ENCODE measurements at regions not wholly inside any gene's neighbourhood (a gene's known extent, or its start where the extent isn't known, plus 50 kb on each side); places are given as distances from the start of the nearest gene placed in this dataset.
"Not testable (repeated sequence)": the region's sequence is repeated elsewhere in the genome, so short reads cannot be mapped to it uniquely, and the experiment has no call there.

DNA sequence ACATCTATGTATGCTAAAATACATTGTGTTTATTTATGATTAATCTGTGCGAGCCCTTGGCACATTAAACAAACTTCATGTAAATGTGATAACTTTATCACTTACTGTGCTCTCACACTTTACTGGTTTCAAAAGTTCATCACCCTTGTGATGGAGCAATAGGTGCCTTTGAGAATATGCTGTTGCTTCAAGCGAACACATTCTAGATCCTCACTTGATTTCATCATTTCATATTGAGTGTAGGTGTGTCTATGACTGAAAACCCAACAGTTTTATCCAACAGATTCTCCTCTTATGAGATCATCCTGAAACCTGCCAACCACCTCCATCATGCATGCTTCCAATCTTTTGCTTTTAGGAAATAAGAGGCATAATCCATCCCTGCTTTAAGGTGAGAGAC lies 854.4 kb downstream of the TMEM121 start:
- Histone ChIP-seq H3K4me3 (no peak overlapping the region), H3K36me3 (no peaks in the 10 kb centered on the region), H3K27me3 (no peaks in the 10 kb centered on the region), H3K27ac (no peak overlapping the region), H3K9me3 (no peaks in the 10 kb centered on the region), H3K4me1 (no peaks in the 10 kb centered on the region)
- no peak for DNase-seq
- intact Hi-C loops (cut with DNase I; ENCODE audit: low total_unique reads), result no loop called here
- no peak for TF ChIP-seq POLR2A (IDR thresholded peaks at IDR 0.05)
- TF ChIP-seq, protein P1, sequence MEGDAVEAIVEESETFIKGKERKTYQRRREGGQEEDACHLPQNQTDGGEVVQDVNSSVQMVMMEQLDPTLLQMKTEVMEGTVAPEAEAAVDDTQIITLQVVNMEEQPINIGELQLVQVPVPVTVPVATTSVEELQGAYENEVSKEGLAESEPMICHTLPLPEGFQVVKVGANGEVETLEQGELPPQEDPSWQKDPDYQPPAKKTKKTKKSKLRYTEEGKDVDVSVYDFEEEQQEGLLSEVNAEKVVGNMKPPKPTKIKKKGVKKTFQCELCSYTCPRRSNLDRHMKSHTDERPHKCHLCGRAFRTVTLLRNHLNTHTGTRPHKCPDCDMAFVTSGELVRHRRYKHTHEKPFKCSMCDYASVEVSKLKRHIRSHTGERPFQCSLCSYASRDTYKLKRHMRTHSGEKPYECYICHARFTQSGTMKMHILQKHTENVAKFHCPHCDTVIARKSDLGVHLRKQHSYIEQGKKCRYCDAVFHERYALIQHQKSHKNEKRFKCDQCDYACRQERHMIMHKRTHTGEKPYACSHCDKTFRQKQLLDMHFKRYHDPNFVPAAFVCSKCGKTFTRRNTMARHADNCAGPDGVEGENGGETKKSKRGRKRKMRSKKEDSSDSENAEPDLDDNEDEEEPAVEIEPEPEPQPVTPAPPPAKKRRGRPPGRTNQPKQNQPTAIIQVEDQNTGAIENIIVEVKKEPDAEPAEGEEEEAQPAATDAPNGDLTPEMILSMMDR (IDR thresholded peaks at IDR 0.05), result no peak

DNA sequence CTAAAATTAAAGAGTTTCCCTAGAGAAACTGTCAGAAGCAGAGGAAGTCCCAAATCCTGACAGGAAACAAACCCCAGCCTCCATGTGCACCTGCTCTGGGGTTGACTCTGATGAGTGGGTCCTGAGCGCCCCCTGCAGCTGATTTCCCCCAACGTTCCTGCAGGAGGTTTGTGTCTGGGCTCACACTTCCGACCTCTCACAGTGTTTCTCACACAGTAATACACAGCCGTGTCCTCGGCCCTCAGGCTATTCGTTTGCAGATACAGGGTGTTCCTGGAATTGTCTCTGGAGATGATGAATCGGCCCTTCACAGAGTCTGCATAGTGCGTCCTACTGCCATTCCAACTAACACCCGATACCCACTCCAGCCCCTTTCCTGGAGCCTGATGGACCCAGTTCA lies 862.8 kb downstream of the TMEM121 start:
- H3K27me3 ChIP-seq; H3K4me3 ChIP-seq; DNase-seq; intact Hi-C loops (cut with DNase I; ENCODE audit: low total_unique reads); H3K36me3 ChIP-seq; H3K4me1 ChIP-seq; H3K9me3 ChIP-seq; H3K27ac ChIP-seq: not testable (repeated sequence)

DNA sequence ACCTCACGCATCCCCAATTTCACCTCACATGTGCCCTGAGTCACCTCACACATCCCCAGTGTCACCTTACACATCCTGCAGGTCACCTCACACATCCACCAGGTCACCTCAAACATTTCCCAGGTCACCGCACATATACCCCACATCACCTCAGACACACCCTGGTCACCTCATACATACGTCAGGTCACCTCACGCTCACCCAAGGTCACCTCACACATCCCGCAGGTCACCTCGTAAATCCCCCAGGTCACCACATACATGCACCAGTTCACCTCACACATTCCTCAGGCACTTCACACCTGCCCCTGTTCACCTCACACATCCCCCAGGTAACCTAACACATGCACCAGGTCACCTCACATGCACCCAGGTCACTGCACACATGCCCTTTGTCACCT lies 864.0 kb downstream of the TMEM121 start:
- DNase-seq, result no peak
- Histone ChIP-seq H3K9me3 (no peaks in the 10 kb centered on the region), H3K4me3 (no peak overlapping the region), H3K4me1 (no peaks in the 10 kb centered on the region), H3K36me3 (no peaks in the 10 kb centered on the region), H3K27ac (no peak overlapping the region), H3K27me3 (no peaks in the 10 kb centered on the region)
- intact Hi-C loops (cut with DNase I; ENCODE audit: low total_unique reads), result no loop called here
- TF ChIP-seq, protein P1 (IDR thresholded peaks at IDR 0.05), result no peak
- no peak for TF ChIP-seq POLR2A (IDR thresholded peaks at IDR 0.05)

DNA sequence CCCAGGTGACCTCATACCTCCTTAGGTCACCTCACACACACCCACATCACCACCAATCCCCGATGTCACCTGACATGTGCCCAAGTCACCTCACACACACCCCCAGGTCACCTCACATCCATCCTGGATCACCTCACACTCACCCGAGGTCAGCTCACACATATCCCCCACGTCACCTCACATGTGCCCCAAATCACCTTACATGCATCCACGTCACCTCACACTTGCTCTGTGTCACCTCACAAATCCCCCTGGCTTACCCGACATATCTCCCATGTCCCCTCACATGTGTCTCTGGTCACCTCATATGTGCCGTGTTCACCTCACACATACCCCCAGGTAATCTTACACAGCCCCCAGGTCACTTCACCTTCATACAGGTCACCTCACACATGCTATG lies 864.6 kb downstream of the TMEM121 start:
- DNase-seq, result no peak
- intact Hi-C loops (cut with DNase I; ENCODE audit: low total_unique reads), result no loop called here
- Histone ChIP-seq H3K9me3 (no peaks in the 10 kb centered on the region), H3K27me3 (no peaks in the 10 kb centered on the region), H3K4me3 (no peak overlapping the region), H3K36me3 (no peaks in the 10 kb centered on the region), H3K4me1 (no peaks in the 10 kb centered on the region), H3K27ac (no peak overlapping the region)
- TF ChIP-seq, protein P1 (IDR thresholded peaks at IDR 0.05), result no peak
- TF ChIP-seq POLR2A (IDR thresholded peaks at IDR 0.05), result no peak

DNA sequence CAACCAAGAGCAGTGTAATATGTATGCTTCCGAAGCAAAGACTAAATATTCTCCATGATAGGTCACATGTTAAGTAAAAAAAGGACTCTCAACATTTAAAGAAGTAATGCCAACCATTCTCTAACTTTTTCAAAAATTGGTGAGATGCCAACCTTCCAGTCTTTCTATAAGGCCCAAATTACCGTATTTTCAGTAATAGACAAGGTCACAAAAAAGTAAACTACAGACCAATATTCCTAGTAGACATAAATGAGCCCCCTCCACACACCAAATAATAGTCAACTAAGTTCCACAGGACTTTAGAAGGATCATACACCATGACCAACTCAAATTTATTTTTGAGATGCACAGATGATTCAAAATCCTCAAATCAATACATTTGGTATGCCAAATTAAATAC lies 867.4 kb downstream of the TMEM121 start:
- no peaks in the 10 kb centered on the region for H3K4me1 ChIP-seq
- no peaks in the 10 kb centered on the region for H3K36me3 ChIP-seq
- intact Hi-C loops (cut with DNase I; ENCODE audit: low total_unique reads), result no loop called here
- H3K27me3 ChIP-seq, result no peaks in the 10 kb centered on the region
- TF ChIP-seq POLR2A (IDR thresholded peaks at IDR 0.05), result no peak
- TF ChIP-seq, protein P1 (IDR thresholded peaks at IDR 0.05), result no peak
- no peaks in the 10 kb centered on the region for H3K9me3 ChIP-seq
- no peak for DNase-seq
- H3K4me3 ChIP-seq, result no peak overlapping the region
- H3K27ac ChIP-seq, result no peak overlapping the region

DNA sequence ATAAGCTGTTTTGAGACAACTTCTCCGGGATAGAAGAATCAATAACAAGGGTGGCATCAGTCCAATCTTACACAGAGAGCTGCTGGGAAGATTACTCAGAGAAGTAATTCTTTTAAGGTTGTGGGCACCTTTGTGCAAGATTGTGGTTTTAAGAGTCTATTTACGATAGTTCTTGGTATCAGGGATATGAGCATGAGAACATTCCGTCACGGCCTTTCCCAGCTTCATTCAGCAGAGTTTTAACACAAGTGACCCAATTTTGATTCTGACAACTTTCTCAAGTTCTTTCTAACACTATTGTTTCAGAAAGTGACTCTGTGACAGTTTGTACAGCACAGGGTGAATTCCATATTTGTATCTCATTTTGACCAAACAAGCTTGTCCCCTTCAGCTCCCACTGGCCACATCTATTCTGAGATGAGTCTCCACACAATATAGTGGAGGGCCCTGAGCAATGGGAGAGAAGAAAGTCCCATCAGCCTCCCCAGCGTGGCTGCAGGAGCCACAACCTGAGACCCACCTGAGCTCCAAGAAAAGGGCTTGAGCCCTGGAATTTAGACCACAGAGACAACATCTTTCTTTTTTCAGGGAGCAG lies 869.2 kb downstream of the TMEM121 start:
- no peak for TF ChIP-seq POLR2A (IDR thresholded peaks at IDR 0.05)
- TF ChIP-seq, protein P1 (IDR thresholded peaks at IDR 0.05), result no peak
- Histone ChIP-seq H3K36me3 (no peaks in the 10 kb centered on the region), H3K4me3 (no peak overlapping the region), H3K9me3 (no peaks in the 10 kb centered on the region), H3K27me3 (no peaks in the 10 kb centered on the region), H3K27ac (no peak overlapping the region), H3K4me1 (no peaks in the 10 kb centered on the region)
- DNase-seq, result no peak
- intact Hi-C loops (cut with DNase I; ENCODE audit: low total_unique reads), result no loop called here
